HepG2 (cell line): ENCODE measurements at regions not wholly inside any gene's neighbourhood (a gene's known extent, or its start where the extent isn't known, plus 50 kb on each side); places are given as distances from the start of the nearest gene placed in this dataset.

Source experiments
- ATAC-seq: fragments of 200-7000 bp; cut with Tn5 transposase; 3 replicates; pipeline ENCODE4 v1.9.1; 2020; ENCODE audit warnings: mild to moderate bottlenecking, moderate library complexity
- BruUV-seq: library from RNA; stranded (reverse); fragments of 400-500 nt; replicated peaks from 2 replicates; lab custom pipeline; 2021; lab: Mats Ljungman, UMichigan
- CTCF ChIA-PET: fragments of 300-600 bp; formaldehyde crosslinking; extraction: SDS; loops from one replicate; lab custom pipeline; 2021; ENCODE audit warnings: low total read pairs, inconsistent platforms, low intra/inter-chr PET ratio; lab: Yijun Ruan, JAX
- POLR2A ChIA-PET: fragments of 350-600 bp; sonication (Branson Sonifier 250); formaldehyde crosslinking; loops from one replicate; lab custom pipeline; 2020; ENCODE audit warnings: antibody characterized with exemption, inconsistent platforms; lab: Yijun Ruan, JAX
- DNase-seq: peaks from one replicate; pipeline ENCODE4 v3.0.0-alpha.2; 2015; ENCODE audit warnings: low spot score
- FAIRE-seq: peaks from 3 replicates; lab custom pipeline; 2011; peaks lifted over from hg19 to GRCh38; lab: Jason Lieb, UNC
- H2AFZ ChIP-seq: one replicate; pipeline ENCODE4 v1.6.1; 2011; ENCODE audit warnings: low read length, inconsistent platforms
- H3K27ac ChIP-seq: fragments of 300-600 bp; 3 replicates; pipeline ENCODE4 v1.8.0; 2011; ENCODE audit warnings: mixed run types, mild to moderate bottlenecking, mixed read lengths, low read length, inconsistent platforms; ENCODE audit not compliant: insufficient read depth; ENCODE audit errors: extremely low read length
- H3K27me3 ChIP-seq, 2 experiments: fragments of 200-600 bp in 1 of 2; 2 replicates in 1 of 2; 3 replicates in 1 of 2; pipeline versions ENCODE4 v1.6.0 to v1.8.0; 2011; ENCODE audit warnings: low read length in 2 of 2, mild to moderate bottlenecking in 2 of 2, moderate library complexity in 2 of 2, inconsistent platforms in 1 of 2; ENCODE audit not compliant: insufficient read depth in 2 of 2, control insufficient read depth in 1 of 2
- H3K36me3 ChIP-seq, 2 experiments: fragments of 200-600 bp in 1 of 2; replicated peaks in 1 of 2; 2 replicates in 1 of 2; 3 replicates in 1 of 2; pipeline versions ENCODE4 v1.5.1 to v1.8.0; 2011; ENCODE audit warnings: low read length in 2 of 2, inconsistent platforms in 1 of 2; ENCODE audit not compliant: insufficient read depth in 2 of 2, control insufficient read depth in 1 of 2
- H3K4me1 ChIP-seq: 2 replicates; pipeline ENCODE4 v1.5.1; 2012; ENCODE audit warnings: low read length, inconsistent platforms; ENCODE audit not compliant: insufficient read depth
- H3K4me2 ChIP-seq: 2 replicates; pipeline ENCODE4 v1.6.0; 2011; ENCODE audit warnings: low read depth, low read length, inconsistent platforms
- H3K4me3 ChIP-seq, 3 experiments: fragments of 200-600 bp in 1 of 3; sonication (generic), shearing (Covaris generic) in 1 of 3; replicated peaks in 1 of 3; 2 replicates each; pipeline ENCODE4 v1.5.1; 2011 to 2016; ENCODE audit warnings: low read length in 3 of 3, inconsistent platforms in 2 of 3, low read depth in 2 of 3, mild to moderate bottlenecking in 2 of 3, control low read depth in 1 of 3, mixed read lengths in 1 of 3; ENCODE audit not compliant: insufficient read depth in 1 of 3
- H3K79me2 ChIP-seq: one replicate; pipeline ENCODE4 v1.6.1; 2011; ENCODE audit warnings: low read length, inconsistent platforms; ENCODE audit not compliant: insufficient read depth
- H3K9ac ChIP-seq: 2 replicates; pipeline ENCODE4 v1.6.0; 2011; ENCODE audit warnings: mild to moderate bottlenecking, low read depth, low read length, inconsistent platforms; ENCODE audit not compliant: insufficient read depth
- H3K9me3 ChIP-seq: 2 replicates; pipeline ENCODE4 v1.5.1; 2012; ENCODE audit warnings: mild to moderate bottlenecking, low read length
- H4K20me1 ChIP-seq: 2 replicates; pipeline ENCODE4 v1.6.0; 2011; ENCODE audit warnings: inconsistent platforms, mild to moderate bottlenecking, low read length, moderate library complexity; ENCODE audit not compliant: insufficient read depth
- CREM ChIP-seq, 2 experiments: sonication (generic) in 1 of 2; formaldehyde crosslinking in 1 of 2; IDR thresholded peaks; 2 replicates each; pipeline versions ENCODE4 v1.4.0 to v1.6.1; 2016 to 2020; ENCODE audit warnings: antibody characterized with exemption in 1 of 2, mild to moderate bottlenecking in 1 of 2, missing genetic modification reagents in 1 of 2
- E2F5 ChIP-seq: sonication (generic); formaldehyde crosslinking; conservative IDR thresholded peaks from 2 replicates; pipeline ENCODE4 v1.4.0; 2020; ENCODE audit warnings: missing genetic modification reagents
- JARID2 ChIP-seq: sonication (generic); formaldehyde crosslinking; IDR thresholded peaks from 2 replicates; pipeline ENCODE4 v1.8.1; 2023; ENCODE audit warnings: missing genetic modification reagents, inconsistent platforms; ENCODE audit not compliant: insufficient replicate concordance
- KDM2A ChIP-seq: sonication (generic); formaldehyde crosslinking; IDR thresholded peaks from 2 replicates; pipeline ENCODE4 v1.4.0; 2020; ENCODE audit warnings: low read depth, missing genetic modification reagents, borderline replicate concordance
- MBD4 ChIP-seq: IDR thresholded peaks from 2 replicates; pipeline ENCODE4 v1.6.1; 2012; ENCODE audit warnings: low read length, inconsistent platforms, borderline replicate concordance
- NCOA2 ChIP-seq: sonication (generic); formaldehyde crosslinking; IDR thresholded peaks from 2 replicates; pipeline ENCODE4 v1.8.0; 2022; ENCODE audit warnings: inconsistent platforms
- ZBTB21 ChIP-seq: sonication (generic); formaldehyde crosslinking; IDR thresholded peaks from 2 replicates; pipeline ENCODE4 v1.4.0; 2020; ENCODE audit warnings: missing genetic modification reagents
- ZNF136 ChIP-seq: sonication (generic); formaldehyde crosslinking; IDR thresholded peaks from 2 replicates; pipeline ENCODE4 v1.8.1; 2022; ENCODE audit warnings: low read depth, mild to moderate bottlenecking, moderate library complexity, missing genetic modification reagents
- ZNF383 ChIP-seq: sonication (generic); formaldehyde crosslinking; IDR thresholded peaks from 2 replicates; pipeline ENCODE4 v1.4.0; 2020; ENCODE audit warnings: missing genetic modification reagents, mild to moderate bottlenecking, borderline replicate concordance
- WGBS: methylation state at CpG from one replicate; pipeline ENCODE4 v1.1.6; 2017; ENCODE audit warnings: low lambda C conversion rate; 5-methylcytosine and 5-hydroxymethylcytosine counted together
- in situ Hi-C: cut with HindIII; loops from 2 replicates; pipeline ENCODE4 v1.10.0; 2017; ENCODE audit warnings: low pct_unique_long_range_greater_than_20kb; ENCODE audit not compliant: extremely low pct_ligation_motif_present
- intact Hi-C: fragments of 100-400 bp; cut with micrococcal nuclease; formaldehyde crosslinking; loops from one replicate; pipeline ENCODE4 v1.10.0; 2022; ENCODE audit not compliant: unreplicated experiment

DNA sequence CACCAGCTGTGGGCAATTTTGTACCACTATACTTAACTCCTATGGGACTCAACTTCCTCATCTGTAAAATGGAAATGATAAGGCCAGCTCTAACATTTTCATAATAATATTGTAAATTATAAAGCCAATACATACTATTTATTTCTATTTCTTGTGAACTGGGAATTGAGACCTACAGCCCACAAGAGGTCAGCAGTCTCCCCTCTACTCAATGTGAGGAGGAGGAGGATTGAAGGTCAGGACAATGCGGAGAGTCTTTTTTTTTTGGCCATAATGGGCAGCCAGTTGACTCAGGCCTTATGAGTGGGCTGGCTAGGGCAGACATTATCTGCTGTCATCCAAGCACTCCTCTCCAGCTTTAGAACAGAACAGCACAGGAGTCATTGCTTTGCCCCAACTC lies 90.5 kb downstream of the NUF2 start:
- Histone ChIP-seq H3K79me2 (no peaks in the 10 kb centered on the region), H3K36me3 (no peaks in the 10 kb centered on the region)
- in situ Hi-C loops, result loop anchor here (5.0 to 10.0 kb wide), 2 partner anchors 1203 to 1370 kb away; no protein-coding TSS in a partner anchor
- BruUV-seq, result no TSS peak
- no peak for TF ChIP-seq ZNF136 (CRISPR knock-in tag)
- no peak for TF ChIP-seq CREM (IDR thresholded peaks at IDR 0.05)
- TF ChIP-seq CREM (CRISPR knock-in tag; IDR thresholded peaks at IDR 0.05), result no peak
- no peak for TF ChIP-seq KDM2A (CRISPR knock-in tag)
- no peak for TF ChIP-seq NCOA2 (CRISPR knock-in tag)
- TF ChIP-seq MBD4, result no peak
- TF ChIP-seq JARID2 (CRISPR knock-in tag), result no peak
- no peak for TF ChIP-seq E2F5 (CRISPR knock-in tag)
- TF ChIP-seq, all 625 proteins: peak for 0
- H3K27me3 ChIP-seq, result no peaks in the 10 kb centered on the region
- H3K27ac ChIP-seq, result no peak overlapping the region
- no peaks in the 10 kb centered on the region for H4K20me1 ChIP-seq
- H3K9ac ChIP-seq, result no peak overlapping the region
- DNase-seq (no peak), FAIRE-seq (no peak), ATAC-seq (no peak)
- no peak overlapping the region for H3K4me3 ChIP-seq
- H2AFZ ChIP-seq, result no peak overlapping the region
- H3K4me2 ChIP-seq, result no peak overlapping the region
- H3K9me3 ChIP-seq, result no peaks in the 10 kb centered on the region
- H3K4me1 ChIP-seq, result no peaks in the 10 kb centered on the region
- ChIA-PET POLR2A (no interaction called here), CTCF (no interaction called here)
- intact Hi-C loops, result no loop called here
- WGBS, result 17% methylated on average over 1 of the region's 1 CpG

DNA sequence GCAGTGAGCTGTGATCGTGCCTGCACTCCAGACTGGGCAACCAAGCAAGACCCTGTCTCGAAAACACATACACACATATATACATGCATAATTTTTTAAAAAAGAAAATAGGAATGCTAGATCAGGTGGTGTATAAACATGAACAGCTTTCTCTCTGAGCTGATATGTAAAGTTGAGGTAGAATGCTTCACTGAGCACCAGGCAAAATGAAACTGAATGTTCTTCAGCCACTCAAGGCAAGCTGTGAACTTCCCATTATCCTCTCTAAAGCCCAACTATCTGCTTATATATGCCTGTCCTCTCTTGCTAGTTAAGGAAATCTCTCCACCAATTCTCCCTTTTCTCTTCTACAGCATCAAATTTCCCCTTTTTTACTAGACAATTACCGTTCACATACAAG lies 93.0 kb downstream of the NUF2 start:
- Histone ChIP-seq H3K36me3 (no peaks in the 10 kb centered on the region), H3K27ac (no peak overlapping the region), H3K9ac (no peak overlapping the region), H3K79me2 (no peaks in the 10 kb centered on the region), H3K4me3 (no peak overlapping the region), H3K4me1 (no peaks in the 10 kb centered on the region), H3K9me3 (no peaks in the 10 kb centered on the region), H3K4me2 (no peak overlapping the region), H2AFZ (no peak overlapping the region), H4K20me1 (no peaks in the 10 kb centered on the region), H3K27me3 (no peaks in the 10 kb centered on the region)
- ATAC-seq, result no peak
- POLR2A ChIA-PET, result no interaction called here
- in situ Hi-C loops, result loop anchor here (5.0 to 10.0 kb wide), 2 partner anchors 1200 to 1368 kb away; no protein-coding TSS in a partner anchor
- 0% methylated on average over 3 of the region's 3 CpGs for WGBS
- TF ChIP-seq ZBTB21 (CRISPR knock-in tag) (no peak), ZNF383 (CRISPR knock-in tag) (no peak)
- intact Hi-C loops, result no loop called here
- no TSS peak for BruUV-seq
- CTCF ChIA-PET, result no interaction called here
- no peak for DNase-seq
- no peak for FAIRE-seq
